Prostate gland (tissue), 2 donors: ENCODE measurements at regions not wholly inside any gene's neighbourhood (a gene's known extent, or its start where the extent isn't known, plus 50 kb on each side); places are given as distances from the start of the nearest gene placed in this dataset.

ENCODE experiments used
- DNase-seq: peaks from one replicate; pipeline ENCODE4 v3.0.0-alpha.2; 2019; ENCODE audit warnings: low spot score
- H3K27ac ChIP-seq, 2 donors: fragments of 200-600 bp; sonication (generic); 2 replicates each; pipeline ENCODE4 v1.5.1; 2017 to 2019
- H3K27me3 ChIP-seq: fragments of 200-600 bp; sonication (generic); replicated peaks from 2 replicates; pipeline ENCODE4 v1.5.1; 2019; ENCODE audit not compliant: insufficient read depth
- H3K36me3 ChIP-seq, 2 donors: fragments of 200-600 bp; sonication (generic); 1 replicate in 1 of 2; 2 replicates in 1 of 2; pipeline versions ENCODE4 v1.5.1 to v1.8.1; 2017 to 2019
- H3K4me1 ChIP-seq: fragments of 200-600 bp; sonication (generic); replicated peaks from 2 replicates; pipeline ENCODE4 v1.5.1; 2019
- H3K4me3 ChIP-seq, 2 donors: fragments of 200-600 bp; sonication (generic); 2 replicates each; pipeline ENCODE4 v1.5.1; 2017 to 2019
- H3K9me3 ChIP-seq: fragments of 200-600 bp; sonication (generic); 2 replicates; pipeline ENCODE4 v1.5.1; 2017
- POLR2A ChIP-seq: fragments of 450-650 bp; IDR thresholded peaks from one replicate; pipeline ENCODE4 v1.6.1; 2016; ENCODE audit warnings: antibody characterized with exemption, mild to moderate bottlenecking
- POLR2AphosphoS5 ChIP-seq: sonication (generic); formaldehyde crosslinking; IDR thresholded peaks from one replicate; pipeline ENCODE4 v1.6.1; 2017; ENCODE audit warnings: antibody characterized with exemption
- WGBS: methylation state at CpG from one replicate; pipeline ENCODE4 v1.1.5; 2018; 5-methylcytosine and 5-hydroxymethylcytosine counted together
- intact Hi-C: fragments of 100-400 bp; cut with DNase I; formaldehyde crosslinking; loops from one replicate; pipeline ENCODE4 v1.14.2; 2022
- TF ChIP-seq, protein P1 (sequence below), 4 experiments: fragments of 200-600 bp in 2 of 4; fragments of 450-650 bp in 2 of 4; sonication (generic) in 2 of 4; IDR thresholded peaks; 1 replicate in 3 of 4; 2 replicates in 1 of 4; pipeline ENCODE4 v1.5.1; 2016 to 2019; ENCODE audit warnings: antibody characterized with exemption in 4 of 4, mild to moderate bottlenecking in 2 of 4, moderate library complexity in 2 of 4

DNA sequence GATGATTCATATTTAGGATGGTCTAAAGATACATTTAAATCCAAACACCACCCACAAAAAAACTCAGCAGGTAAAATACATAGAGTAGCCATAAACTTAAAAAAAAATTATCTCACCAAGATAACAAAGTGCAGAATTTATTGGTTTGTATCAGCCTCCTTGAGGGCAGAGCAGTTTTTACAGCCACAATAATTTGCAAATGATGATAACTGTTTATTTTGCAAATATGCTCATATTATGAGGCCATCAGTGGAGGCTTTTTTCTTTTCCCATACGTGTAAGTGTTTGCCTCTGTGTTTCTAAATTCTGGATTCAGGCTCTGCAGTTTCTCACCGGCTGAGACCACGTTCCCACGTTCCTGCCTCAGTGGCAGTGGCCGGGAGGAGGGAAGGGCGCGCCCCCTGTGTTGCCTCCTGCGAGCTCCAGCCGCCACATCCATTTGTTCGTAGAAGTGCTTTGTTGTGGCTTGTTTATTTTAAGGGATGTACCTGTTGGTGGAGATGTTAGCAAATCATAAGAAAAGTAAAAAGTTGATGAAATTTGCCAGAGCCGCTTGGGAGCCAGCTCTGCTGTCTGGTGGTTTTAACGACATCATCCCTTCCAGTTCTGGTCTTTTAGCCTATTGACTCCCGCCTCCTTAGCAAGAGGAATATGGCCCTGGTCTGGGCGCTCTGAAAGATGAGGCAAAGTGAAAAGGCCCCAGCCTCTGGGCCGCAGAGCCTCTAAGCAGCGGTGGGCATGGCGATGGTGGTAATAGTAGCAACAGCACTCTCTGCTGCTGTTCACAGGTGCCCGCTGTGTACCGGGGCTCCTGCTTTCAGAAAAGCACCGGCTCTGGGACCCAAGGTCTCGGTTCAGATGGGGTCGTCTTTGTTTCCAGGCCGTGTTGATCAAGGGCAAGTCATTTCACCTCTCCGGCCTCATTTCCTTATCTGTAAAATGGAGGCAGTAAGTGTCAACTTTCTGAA is 66.7 kb upstream of the PPARA start:
- intact Hi-C loops = no loop called here
- peak overlapping the region; percentile 96 to 99 for H3K27ac ChIP-seq
- WGBS = 56% methylated on average over 24 of the region's 24 CpGs
- no peak for DNase-seq
- no peaks in the 10 kb centered on the region for H3K36me3 ChIP-seq
- TF ChIP-seq POLR2A (no peak), POLR2AphosphoS5 (no peak)
- TF ChIP-seq, protein P1, sequence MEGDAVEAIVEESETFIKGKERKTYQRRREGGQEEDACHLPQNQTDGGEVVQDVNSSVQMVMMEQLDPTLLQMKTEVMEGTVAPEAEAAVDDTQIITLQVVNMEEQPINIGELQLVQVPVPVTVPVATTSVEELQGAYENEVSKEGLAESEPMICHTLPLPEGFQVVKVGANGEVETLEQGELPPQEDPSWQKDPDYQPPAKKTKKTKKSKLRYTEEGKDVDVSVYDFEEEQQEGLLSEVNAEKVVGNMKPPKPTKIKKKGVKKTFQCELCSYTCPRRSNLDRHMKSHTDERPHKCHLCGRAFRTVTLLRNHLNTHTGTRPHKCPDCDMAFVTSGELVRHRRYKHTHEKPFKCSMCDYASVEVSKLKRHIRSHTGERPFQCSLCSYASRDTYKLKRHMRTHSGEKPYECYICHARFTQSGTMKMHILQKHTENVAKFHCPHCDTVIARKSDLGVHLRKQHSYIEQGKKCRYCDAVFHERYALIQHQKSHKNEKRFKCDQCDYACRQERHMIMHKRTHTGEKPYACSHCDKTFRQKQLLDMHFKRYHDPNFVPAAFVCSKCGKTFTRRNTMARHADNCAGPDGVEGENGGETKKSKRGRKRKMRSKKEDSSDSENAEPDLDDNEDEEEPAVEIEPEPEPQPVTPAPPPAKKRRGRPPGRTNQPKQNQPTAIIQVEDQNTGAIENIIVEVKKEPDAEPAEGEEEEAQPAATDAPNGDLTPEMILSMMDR (IDR thresholded peaks at IDR 0.05) = peak in 1 of 4 experiments; percentile 17
- H3K4me1 ChIP-seq = peaks cover 60% of the 10 kb centered on the region
- H3K27me3 ChIP-seq = no peaks in the 10 kb centered on the region
- H3K4me3 ChIP-seq = no peak overlapping the region
- H3K9me3 ChIP-seq = no peaks in the 10 kb centered on the region

DNA sequence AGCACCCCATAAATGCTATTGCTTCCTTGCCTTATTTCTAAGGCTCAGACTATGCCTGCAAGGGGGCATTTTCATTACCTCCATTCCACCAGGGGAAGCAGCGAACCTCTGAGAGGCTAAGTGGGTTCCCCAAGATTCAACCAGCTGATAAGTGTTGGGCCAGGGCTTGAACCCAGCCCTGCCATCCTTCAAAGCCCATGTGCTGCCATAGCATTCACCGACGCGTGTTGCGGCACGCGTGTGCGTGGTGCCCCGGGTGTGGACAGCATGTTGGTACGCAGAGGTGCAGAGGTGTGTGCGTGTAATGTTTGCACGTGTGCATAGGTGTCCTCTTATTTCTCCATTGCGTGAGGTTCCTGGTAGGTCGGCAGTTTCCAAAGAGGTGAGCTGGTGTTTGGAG is 66.0 kb upstream of the PPARA start:
- Histone ChIP-seq H3K9me3 (no peaks in the 10 kb centered on the region), H3K27me3 (no peaks in the 10 kb centered on the region), H3K4me3 (no peak overlapping the region), H3K27ac (peak overlapping the region; percentile 96 to 99), H3K4me1 (peaks cover 60% of the 10 kb centered on the region), H3K36me3 (no peaks in the 10 kb centered on the region)
- 68% methylated on average over 14 of the region's 14 CpGs for WGBS
- TF ChIP-seq, protein P1 (IDR thresholded peaks at IDR 0.05) = no peak
- TF ChIP-seq POLR2A (no peak), POLR2AphosphoS5 (no peak)
- intact Hi-C loops = no loop called here
- DNase-seq = no peak

DNA sequence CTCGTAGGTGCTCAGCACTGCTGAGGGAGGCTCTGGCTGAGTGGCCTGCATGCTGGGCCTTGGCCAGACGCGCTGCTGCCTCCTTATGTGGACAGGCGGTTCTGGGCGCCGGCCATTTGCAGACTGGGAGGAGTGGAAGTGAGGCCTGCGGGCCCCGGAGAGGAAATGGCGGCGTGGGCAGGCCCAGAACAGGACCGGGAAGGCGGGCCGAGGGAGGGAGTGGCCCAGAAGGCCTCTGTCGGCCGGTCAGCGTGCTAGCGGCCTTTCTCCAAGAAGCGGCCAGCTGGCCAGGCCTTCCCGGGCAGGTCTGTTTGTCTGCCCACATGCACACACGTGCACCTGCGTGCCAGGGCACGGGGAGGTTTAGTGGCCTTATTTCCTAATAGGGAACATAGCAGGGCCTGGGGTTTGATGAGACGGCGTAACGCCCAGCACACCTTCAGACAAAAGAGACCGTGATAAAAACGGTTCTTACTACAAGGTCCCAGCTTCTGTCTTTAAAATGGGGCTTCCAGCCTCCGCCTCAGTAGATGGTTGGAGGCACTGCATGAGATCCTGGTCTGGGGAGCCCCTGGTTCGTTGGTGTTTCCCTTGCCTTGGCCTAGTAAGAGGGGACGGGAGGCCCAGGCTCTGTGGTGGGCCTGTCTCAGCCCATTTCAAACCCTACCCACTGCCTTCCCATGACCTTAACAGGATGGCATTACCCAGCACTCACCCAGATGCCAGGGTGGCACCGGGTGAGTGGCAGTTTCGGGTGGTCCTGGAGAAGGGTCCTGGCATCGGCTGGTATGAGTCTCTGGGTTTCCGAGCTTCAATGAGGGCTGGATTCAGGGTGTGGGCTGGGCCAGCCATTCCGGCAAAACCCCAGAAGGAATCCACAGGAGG is 65.1 kb upstream of the PPARA start:
- peak; percentile 39 for TF ChIP-seq POLR2A
- peak; percentile 79 for TF ChIP-seq POLR2AphosphoS5
- TF ChIP-seq, protein P1 (IDR thresholded peaks at IDR 0.05) = no peak
- H3K4me1 ChIP-seq = peaks cover 61% of the 10 kb centered on the region
- no peaks in the 10 kb centered on the region for H3K36me3 ChIP-seq
- no peaks in the 10 kb centered on the region for H3K27me3 ChIP-seq
- peak; percentile 91 for DNase-seq
- peak overlapping the region; percentile 96 to 99 for H3K27ac ChIP-seq
- no peaks in the 10 kb centered on the region for H3K9me3 ChIP-seq
- WGBS = 40% methylated on average over 35 of the region's 35 CpGs
- intact Hi-C loops = no loop called here
- peak overlapping the region in 1 of 2 donors; percentile 7 for H3K4me3 ChIP-seq

GRCh38 chr22:46085828-46086576 is 64.3 kb upstream of the PPARA start:
- no peaks in the 10 kb centered on the region for H3K27me3 ChIP-seq
- WGBS = 62% methylated on average over 37 of the region's 37 CpGs
- TF ChIP-seq POLR2AphosphoS5 (peak; percentile 42), POLR2A (peak; percentile 44)
- TF ChIP-seq, protein P1 (IDR thresholded peaks at IDR 0.05) = no peak
- peaks cover 67% of the 10 kb centered on the region for H3K4me1 ChIP-seq
- peak overlapping the region in 1 of 2 donors; percentile 7 for H3K4me3 ChIP-seq
- intact Hi-C loops = no loop called here
- H3K36me3 ChIP-seq = no peaks in the 10 kb centered on the region
- DNase-seq = peak; percentile 81
- H3K27ac ChIP-seq = peak overlapping the region; percentile 96 to 99
- no peaks in the 10 kb centered on the region for H3K9me3 ChIP-seq
